ACHN (cell line): ENCODE measurements at regions not wholly inside any gene's neighbourhood (a gene's known extent, or its start where the extent isn't known, plus 50 kb on each side); places are given as distances from the start of the nearest gene placed in this dataset.

Source experiments
- DNase-seq: peaks from one replicate; pipeline ENCODE4 v3.0.0-alpha.2; 2015
- in situ Hi-C: cut with HindIII; loops from 2 replicates; pipeline ENCODE4 v1.10.0; 2017; ENCODE audit warnings: low sequenced_read_pairs, low pct_ligation_motif_present, low pct_unique_long_range_greater_than_20kb

- in situ Hi-C loops = no loop called here
- DNase-seq = peak; percentile 5
Measured at GRCh38 chr1:189851806-189852367, 625.8 kb downstream of the BRINP3 start.

DNA sequence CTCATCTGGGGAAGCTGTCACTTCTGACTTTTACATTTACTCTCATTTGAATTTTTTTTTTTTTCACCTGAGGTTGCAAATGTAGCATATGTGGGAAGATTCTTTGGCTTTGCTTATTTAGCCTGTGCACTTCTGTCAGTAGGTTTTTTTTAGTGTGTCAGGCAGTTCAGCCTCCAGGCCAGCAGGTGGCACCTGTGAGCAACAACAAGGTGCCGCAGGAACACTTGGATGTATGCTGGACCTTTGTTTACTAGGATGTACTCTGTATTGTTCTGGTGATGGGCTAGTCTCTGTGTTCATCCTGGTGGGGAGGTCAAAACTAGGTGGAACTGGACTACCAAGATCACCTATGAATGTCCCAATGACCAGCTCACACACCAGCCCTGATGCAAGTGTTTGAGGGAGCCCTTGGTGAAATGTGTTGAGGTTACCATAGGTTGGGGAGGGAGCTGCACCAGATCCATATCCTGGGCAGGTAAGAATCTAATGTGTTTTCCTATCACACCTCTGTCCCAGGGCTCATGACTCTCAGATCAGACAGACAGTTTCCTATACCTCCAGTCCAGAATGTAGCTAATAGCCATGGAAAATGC lies 618.2 kb downstream of the BRINP3 start:
- in situ Hi-C loops = no loop called here
- DNase-seq = peak; percentile 39

- in situ Hi-C loops = no loop called here
Measured at GRCh38 chr1:189866606-189867005, 611.1 kb downstream of the BRINP3 start.

GRCh38 chr1:189868021-189868420 lies 609.6 kb downstream of the BRINP3 start:
- no peak for DNase-seq
- in situ Hi-C loops = no loop called here

More at GRCh38 chr1:189866606-189867005, 611.1 kb downstream of the BRINP3 start:
- no peak for DNase-seq

DNA sequence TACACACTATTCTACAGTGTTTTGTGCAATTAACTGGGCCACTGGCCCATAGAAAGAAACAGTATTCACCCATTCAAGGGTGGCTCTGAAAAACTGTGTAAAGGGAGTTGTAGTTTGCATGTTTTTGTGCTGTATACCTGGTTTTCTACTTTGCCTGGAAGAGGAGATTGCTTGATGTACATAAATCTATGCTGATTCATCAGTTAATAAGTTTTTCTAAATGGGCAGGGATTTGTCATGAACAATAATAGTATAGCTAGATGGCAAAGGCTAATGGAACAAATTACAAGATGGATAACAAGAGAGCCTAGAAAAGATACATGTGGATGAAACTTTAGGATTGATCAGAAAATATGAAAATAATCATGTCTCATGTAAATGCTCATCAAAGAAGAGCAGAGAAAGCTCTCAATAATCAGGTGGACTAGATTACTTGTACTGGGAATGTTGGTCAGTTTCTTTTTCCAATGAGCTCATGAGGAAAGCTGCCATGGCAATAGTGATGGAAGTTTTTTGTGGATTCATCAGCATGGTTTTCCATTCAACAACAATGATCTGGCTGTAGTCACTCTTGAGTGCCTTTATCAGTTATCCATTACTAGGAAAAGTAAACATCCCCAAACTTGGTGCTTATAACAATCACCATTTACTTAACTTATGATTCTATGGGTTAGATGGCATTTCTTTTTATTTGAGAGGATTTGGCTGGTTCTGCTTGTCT lies 602.8 kb downstream of the BRINP3 start:
- no peak for DNase-seq
- in situ Hi-C loops = no loop called here

DNA sequence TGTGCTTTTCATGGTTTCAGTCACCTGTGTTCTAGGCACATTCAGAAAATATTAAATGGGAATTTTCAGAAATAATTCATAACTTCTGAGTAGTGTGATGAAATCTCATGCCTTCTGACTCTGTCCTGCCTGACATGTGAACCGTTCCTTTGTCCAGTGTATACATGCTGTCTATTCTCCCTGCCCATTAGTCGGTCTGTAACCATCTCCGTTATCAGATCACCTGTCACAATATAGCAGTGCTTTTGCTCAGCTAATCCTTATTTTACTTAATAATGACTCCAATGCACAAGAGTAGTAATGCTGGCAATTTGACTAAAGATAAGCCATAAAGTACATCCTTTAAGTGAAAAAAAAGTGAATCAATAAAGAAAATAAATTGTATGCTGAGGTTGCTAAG lies 597.5 kb downstream of the BRINP3 start:
- in situ Hi-C loops = no loop called here
- no peak for DNase-seq

GRCh38 chr1:189899686-189900425 lies 577.8 kb downstream of the BRINP3 start:
- in situ Hi-C loops = no loop called here
- DNase-seq = no peak

DNA sequence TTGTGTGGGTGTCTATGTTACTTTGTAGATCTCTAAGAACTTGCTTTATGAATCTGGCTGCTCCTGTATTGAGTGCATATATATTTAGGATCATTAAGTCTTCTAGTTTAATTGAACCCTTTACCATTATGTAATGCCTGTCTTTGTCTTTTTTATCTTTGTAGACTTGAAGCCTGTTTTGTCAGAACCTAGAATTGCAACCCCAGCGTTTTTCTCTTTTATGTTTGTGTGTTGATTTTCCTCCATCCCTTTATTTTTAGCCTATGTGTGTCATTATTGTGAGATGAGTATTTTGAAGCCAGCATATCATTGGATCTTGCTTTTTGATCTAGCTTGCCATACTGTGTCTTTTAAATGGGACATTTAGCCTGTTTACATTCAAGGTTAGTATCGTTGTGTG lies 573.2 kb downstream of the BRINP3 start:
- DNase-seq = no peak
- in situ Hi-C loops = no loop called here

GRCh38 chr1:189908113-189908512 lies 569.6 kb downstream of the BRINP3 start:
- in situ Hi-C loops = no loop called here
- DNase-seq = no peak

DNA sequence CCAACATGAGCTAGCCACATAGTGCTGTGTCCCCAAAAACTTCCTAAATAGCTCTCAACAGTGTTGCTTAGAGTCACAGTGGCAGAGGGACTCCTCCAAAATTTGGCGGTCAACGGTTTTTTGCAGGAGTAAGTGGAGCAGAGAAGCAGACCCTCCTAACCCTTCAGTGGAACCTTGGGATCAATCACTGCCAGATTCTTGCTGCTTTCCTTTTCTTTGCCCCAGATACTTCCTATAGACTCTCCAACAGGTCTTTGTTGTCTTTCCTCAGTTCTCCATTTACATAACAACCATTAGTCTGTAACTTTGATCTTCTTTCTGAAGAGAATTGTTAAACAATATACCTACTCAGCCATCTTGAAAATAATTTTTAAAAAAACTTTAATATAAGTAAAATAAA lies 556.1 kb downstream of the BRINP3 start:
- in situ Hi-C loops = no loop called here

GRCh38 chr1:189927641-189928040 lies 550.0 kb downstream of the BRINP3 start:
- no peak for DNase-seq
- in situ Hi-C loops = no loop called here

More for the DNA sequence above, 556.1 kb downstream of the BRINP3 start:
- no peak for DNase-seq

DNA sequence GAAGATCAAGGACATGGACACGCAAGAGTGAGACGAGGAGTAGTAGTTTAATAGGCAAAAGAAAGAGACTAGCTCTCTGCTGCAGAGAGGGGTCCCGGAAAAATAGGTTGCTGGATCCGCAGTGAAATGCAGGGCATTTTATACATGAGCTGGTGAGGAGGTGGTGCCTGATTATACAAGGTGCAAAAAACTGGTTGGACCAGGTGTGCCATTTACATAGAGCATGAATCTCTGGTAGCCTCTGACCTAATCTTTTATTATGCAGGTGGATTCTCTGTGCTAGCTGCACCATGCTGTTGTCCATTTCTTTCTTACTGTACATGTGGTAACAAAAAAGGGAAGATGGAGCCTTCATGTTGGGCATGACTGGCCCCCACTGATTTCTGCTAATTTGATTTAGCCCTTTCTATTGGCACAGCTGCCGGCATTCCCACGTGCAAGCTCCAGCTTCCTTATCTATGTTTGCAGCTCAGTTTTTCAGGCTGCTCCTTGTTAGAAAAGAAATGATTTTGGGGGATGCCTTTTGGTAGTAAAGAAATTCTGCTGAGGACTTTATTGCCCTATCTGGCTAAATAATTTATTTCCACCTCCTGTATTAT lies 548.1 kb downstream of the BRINP3 start:
- DNase-seq = no peak
- in situ Hi-C loops = no loop called here

DNA sequence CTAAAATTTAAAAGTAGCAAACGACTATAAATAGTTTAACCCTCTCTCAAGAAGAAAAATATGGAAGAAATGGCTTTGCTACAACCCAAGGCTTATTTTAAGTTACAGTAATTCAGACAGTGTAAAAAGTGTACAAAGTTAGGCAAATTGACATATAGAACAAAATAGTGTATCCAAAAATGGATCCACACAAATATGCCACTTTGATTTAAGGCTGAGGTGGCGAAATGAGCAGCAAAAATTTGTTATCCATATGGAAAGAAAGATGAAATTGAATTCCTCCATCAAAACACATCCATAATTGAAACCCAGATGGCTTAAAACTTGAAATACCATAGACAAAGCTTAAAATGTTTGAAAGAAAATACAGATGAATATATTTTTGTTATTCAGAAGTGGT lies 540.8 kb downstream of the BRINP3 start:
- in situ Hi-C loops = no loop called here
- DNase-seq = no peak

GRCh38 chr1:189939967-189940366 lies 537.7 kb downstream of the BRINP3 start:
- in situ Hi-C loops = no loop called here

DNA sequence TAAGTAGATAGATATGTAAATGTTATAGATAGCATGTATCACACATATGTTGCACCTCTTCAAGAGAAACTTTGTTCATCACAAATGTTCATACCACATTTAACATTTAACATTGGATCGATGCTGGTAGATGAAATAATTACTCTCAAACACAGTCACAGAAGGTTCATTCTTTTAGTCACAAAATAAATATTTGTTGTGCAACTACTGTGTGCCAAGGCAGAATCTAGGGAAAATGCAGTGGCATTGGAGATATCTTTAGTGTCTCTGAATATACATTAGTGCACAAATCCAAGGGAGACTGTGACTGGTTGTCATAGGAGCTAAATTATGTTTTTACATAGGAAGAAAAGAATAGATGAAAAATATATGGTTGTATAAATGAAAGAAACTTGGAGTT lies 535.7 kb downstream of the BRINP3 start:
- DNase-seq = no peak
- in situ Hi-C loops = no loop called here

More at GRCh38 chr1:189939967-189940366, 537.7 kb downstream of the BRINP3 start:
- DNase-seq = no peak

DNA sequence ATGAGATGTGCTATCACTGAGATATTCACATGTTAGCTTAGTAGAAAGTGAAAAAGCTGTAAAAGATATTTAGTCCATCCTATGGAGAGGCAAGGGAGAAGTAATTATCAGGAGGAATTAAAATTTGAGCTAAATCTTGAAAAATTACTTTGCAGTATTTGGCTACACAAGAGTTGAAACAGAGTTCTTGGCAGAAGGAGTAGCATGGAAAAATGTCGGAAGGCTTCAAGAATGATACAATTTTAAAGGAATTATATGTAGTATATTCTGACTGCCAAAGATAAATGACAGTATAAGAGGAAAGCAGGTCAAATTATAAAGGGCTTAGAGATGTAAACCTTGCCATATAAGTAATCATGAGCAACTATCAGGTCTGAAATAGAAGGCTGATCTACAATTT lies 518.9 kb downstream of the BRINP3 start:
- DNase-seq = no peak
- in situ Hi-C loops = no loop called here

DNA sequence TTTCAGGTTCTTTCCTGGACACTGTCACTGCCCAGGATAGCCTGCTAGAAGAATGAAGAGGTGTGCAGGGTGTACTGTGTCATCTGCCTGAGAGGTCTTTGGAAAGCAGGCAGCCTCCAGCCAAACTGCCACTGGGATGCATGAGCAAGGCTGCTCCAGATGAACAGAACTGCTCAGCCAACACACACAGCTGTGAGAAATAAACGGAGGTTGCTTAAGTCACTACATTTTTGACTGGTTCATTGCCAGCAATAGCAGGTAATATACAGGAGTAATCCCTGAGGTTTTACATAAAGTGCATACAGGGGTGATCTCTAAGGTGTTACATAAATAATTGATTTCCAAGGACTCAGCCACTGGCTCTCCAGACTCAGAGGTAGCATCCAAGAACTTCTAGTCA lies 516.9 kb downstream of the BRINP3 start:
- in situ Hi-C loops = no loop called here
- no peak for DNase-seq

DNA sequence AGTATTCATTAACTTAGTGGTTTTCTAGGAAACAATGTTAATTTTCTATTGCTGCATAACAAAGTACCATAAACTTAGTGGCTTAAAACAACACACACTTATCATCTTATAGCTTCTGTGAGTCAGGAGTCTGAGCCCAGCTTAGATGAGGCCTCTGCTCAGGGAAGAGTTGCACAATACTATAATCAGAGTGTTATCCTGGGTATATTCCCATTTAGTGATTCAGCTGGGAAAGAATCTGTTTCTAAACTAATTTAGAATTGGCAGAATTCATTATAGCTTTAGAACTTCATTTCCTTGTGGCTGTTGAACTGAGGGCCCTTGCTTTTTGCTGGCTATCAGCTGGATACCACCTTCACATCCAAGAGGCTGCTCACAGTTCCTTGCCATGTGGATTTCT lies 515.5 kb downstream of the BRINP3 start:
- in situ Hi-C loops = no loop called here
- no peak for DNase-seq
